Stimulated activated naive CD8-positive, alpha-beta T cell treated with anti-CD3 and anti-CD28 coated beads, Interleukin-15, amount 100 ng/mL, for 72 hours (primary cell): ENCODE measurements at regions not wholly inside any gene's neighbourhood (a gene's known extent, or its start where the extent isn't known, plus 50 kb on each side); places are given as distances from the start of the nearest gene placed in this dataset.

ENCODE experiments used
- ATAC-seq: fragments of 150-1000 bp; cut with Tn5 transposase; 2 replicates; pipeline ENCODE4 v1.10.0; 2021; ENCODE audit warnings: mild to moderate bottlenecking, moderate library complexity
- DNase-seq, 2 donors: peaks; one replicate each; pipeline ENCODE4 v3.0.0; 2021 to 2022
- H3K27ac Mint-ChIP-seq, 2 donors: one replicate each; pipeline ENCODE4 v1.8.0; 2022; ENCODE audit warnings: mild to moderate bottlenecking in 2 of 2, mixed read lengths in 2 of 2, moderate library complexity in 2 of 2
- H3K27me3 Mint-ChIP-seq: one replicate; pipeline ENCODE4 v1.8.0; 2022; ENCODE audit warnings: mixed read lengths
- H3K4me1 Mint-ChIP-seq: one replicate; pipeline ENCODE4 v1.8.0; 2022; ENCODE audit warnings: mild to moderate bottlenecking, mixed read lengths
- H3K4me3 Mint-ChIP-seq, 2 donors: one replicate each; pipeline ENCODE4 v1.8.0; 2022; ENCODE audit warnings: mild to moderate bottlenecking in 2 of 2, mixed read lengths in 2 of 2, moderate library complexity in 1 of 2
- H3K9me3 Mint-ChIP-seq, 2 donors: one replicate each; pipeline ENCODE4 v1.8.0; 2022; ENCODE audit warnings: mixed read lengths in 2 of 2

DNA sequence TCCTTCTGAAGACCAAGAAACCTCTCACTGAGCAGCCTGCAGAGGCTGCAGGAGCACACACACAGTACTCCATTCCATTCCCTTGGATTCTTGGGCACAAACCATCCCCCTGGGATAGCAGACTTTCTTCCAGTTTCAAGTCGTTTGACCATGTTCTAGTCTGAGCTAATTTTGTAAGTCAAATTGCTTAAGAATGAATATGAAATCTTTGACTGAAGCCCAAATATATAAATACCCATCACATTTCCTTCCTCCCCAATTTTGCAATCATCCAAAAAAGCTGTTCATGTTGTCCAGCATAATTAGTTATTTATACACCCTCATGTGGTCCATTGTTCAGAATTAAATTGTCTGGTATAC, 231.2 kb upstream of the TPRG1 start:
- no peak overlapping the region for H3K4me3 Mint-ChIP-seq
- H3K4me1 Mint-ChIP-seq = peaks cover 7% of the 10 kb centered on the region
- no peak for ATAC-seq
- no peak for DNase-seq
- no peak overlapping the region for H3K27ac Mint-ChIP-seq
- peaks cover 0 to 7% of the 10 kb centered on the region in 2 donors for H3K9me3 Mint-ChIP-seq
- H3K27me3 Mint-ChIP-seq = peaks cover 33% of the 10 kb centered on the region

DNA sequence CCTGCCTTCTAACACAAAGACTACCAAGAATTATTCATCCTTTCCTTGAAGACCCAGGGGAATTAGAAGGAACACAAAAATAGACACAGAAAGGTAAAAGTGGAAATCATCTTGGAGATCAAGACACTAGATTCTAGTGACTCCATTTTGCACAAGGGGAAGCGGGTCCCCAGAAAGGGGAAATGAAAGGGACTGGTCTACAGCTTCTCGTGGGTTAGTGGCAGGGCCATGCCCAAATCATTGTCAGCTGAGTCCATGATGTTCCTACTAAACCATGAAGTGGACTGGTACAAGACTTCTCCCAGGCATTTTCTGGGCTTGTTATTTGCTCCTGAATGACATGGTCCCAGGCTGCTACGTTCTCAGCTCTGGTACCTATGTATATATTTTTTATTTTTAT, 230.7 kb upstream of the TPRG1 start:
- DNase-seq = no peak
- Mint-ChIP-seq H3K27ac (no peak overlapping the region), H3K9me3 (peaks cover 0 to 7% of the 10 kb centered on the region in 2 donors), H3K27me3 (peaks cover 33% of the 10 kb centered on the region), H3K4me3 (no peak overlapping the region), H3K4me1 (peaks cover 7% of the 10 kb centered on the region)
- no peak for ATAC-seq

DNA sequence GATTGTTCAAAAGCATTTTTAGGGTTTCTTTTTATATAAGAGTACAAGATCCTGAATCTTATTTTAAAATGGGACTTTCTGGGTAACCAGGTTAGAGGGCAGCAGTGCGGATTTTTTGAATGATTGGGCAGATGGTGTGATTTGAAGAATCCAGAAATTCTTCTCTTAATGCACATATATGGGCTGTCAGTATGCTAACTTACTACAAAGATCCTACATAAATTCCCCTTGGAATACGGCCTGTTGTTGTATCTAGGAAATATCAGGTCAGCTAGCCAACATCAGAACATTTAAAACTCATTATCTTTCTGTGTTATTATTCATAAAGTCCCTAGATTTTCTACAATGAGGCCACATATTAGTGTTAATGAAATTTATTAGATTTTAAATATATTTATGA, 229.6 kb upstream of the TPRG1 start:
- peaks cover 7% of the 10 kb centered on the region for H3K4me1 Mint-ChIP-seq
- ATAC-seq (no peak), DNase-seq (no peak)

DNA sequence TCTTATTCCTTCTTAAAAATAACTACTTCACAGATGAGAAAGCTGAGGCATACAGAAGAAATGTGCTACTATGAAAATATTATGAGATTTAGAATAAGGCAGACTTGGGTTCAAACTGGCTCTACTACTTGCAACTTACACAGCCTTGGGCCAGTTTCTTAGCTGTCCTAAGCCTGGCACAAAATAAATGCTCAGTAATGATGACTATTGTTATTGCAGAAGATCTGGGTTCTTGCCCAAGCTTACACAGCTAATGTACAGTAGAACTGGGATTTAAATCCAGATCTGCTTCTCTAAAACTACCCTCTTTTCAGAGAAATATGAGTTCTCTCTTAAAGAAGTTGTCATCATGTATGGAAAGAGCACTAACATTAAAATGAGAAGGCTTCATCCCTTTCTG, 228.2 kb upstream of the TPRG1 start:
- ATAC-seq (no peak), DNase-seq (no peak)
- H3K4me3 Mint-ChIP-seq = no peak overlapping the region
- H3K9me3 Mint-ChIP-seq = no peaks in the 10 kb centered on the region
- no peak overlapping the region for H3K27ac Mint-ChIP-seq
- H3K27me3 Mint-ChIP-seq = peaks cover 48% of the 10 kb centered on the region
- H3K4me1 Mint-ChIP-seq = peaks cover 10% of the 10 kb centered on the region

More for the DNA sequence above, 229.6 kb upstream of the TPRG1 start:
- peaks cover 0 to 7% of the 10 kb centered on the region in 2 donors for H3K9me3 Mint-ChIP-seq
- H3K27me3 Mint-ChIP-seq = peaks cover 40% of the 10 kb centered on the region
- no peak overlapping the region for H3K4me3 Mint-ChIP-seq
- no peak overlapping the region for H3K27ac Mint-ChIP-seq

DNA sequence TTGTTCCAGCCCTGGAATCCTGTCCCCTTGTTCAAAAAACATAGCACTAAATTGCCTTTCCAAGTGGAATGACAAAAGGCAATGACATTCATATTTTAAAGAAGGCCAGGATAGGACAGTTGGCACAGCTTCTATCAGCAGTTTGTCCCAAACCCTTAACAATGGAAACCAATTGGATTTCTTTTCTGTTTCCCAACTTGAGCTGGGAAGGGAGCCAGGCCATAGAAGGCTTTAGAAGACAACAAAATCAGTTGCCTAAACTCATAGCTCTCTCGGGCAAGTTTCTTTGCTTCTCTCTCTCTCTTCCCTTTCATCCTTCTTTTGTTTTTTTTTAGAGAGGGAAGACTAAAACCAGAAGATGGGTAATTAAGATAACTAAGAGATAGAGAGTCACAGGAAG, 227.7 kb upstream of the TPRG1 start:
- H3K4me1 Mint-ChIP-seq = peaks cover 14% of the 10 kb centered on the region
- no peak for ATAC-seq
- no peak overlapping the region for H3K27ac Mint-ChIP-seq
- DNase-seq = no peak
- H3K9me3 Mint-ChIP-seq = no peaks in the 10 kb centered on the region
- peaks cover 49% of the 10 kb centered on the region for H3K27me3 Mint-ChIP-seq
- H3K4me3 Mint-ChIP-seq = no peak overlapping the region

DNA sequence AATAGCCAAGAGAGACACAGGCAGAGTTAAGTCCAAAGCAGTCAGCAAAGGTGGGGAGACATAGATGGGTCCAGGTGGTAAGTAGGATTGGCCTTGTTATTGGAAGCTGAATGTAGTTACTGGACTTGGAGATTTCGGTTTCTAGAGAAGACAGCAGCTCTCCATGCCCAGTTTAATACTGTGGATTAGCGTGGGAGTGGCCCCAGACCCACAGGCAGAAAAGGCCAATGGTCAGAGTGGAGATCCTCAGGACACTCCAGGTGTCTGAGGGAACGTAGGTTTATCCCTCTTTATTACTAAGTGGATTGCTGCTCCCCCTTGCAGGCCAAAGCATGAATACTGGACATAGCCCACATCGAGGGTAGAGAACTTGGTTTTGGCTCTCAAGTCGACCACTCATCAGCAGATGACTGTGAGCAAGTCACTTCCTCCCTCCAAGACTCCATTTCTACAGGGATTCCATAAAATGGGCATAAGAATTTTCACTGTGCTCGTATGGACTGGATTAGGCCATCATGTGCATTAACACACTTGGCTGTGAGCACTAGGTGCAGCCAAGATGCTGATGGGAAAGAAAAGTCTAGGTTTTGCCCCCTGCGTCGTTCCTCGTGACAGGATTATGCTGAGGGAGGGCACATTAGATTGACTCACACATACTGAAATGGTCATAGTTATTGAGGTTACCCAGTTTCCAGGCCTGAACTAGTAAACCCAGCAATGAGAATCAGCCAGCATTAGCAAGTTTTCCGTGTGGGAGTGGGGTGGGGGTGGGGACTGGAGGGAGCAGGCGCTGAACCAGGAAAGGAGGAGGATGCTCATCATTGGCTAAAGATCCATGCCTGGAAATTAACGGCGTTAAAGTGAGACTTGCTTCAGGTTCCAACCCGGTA, 225.2 kb upstream of the TPRG1 start:
- Mint-ChIP-seq H3K4me1 (peaks cover 34% of the 10 kb centered on the region), H3K9me3 (no peaks in the 10 kb centered on the region), H3K27me3 (peaks cover 48% of the 10 kb centered on the region), H3K27ac (no peak overlapping the region), H3K4me3 (peak overlapping the region in 1 of 2 donors; percentile 63)
- no peak for ATAC-seq
- no peak for DNase-seq

DNA sequence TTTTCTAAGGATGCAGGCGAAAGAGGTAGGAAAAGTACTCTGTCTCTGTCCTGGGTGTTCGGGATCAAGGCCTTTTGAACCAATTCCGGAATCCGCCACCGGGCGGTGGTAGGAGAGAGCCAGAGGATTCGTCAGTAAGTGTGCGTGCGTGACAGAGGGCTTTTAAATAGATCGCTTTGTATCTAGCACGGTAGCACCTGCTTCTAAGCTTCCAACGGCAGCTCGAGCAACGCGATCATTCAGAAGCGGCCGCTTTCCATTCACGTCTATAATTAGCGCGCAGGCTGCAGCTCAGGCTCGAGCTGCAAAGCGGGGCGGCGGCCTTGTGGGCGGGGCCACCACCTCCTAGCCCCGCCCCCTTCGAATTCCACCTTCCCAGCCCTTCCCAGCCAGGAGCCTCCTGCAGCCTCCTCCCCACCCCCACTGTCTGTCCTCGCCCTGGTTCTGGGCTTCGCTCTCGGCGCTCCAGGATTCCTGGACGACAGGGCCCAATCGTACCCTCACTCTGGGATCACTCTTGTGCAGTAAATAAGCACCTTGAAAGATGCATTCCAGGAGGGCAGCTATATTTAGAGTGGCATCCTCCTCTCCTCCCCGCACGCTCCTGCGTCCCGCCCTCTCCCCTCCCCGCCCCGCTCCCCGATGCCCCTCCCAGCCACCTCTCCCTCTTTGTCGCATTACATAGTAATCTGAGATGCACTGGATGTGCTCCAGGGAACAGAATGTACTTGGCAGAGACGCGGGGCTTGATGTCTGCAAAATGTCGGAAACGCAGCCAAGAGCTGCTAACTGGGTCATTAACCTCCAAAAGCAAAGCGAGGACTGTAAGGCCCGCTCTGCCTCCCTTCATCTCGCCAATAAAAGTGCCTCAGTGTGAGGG, 224.1 kb upstream of the TPRG1 start:
- ATAC-seq (no peak), DNase-seq (peak in 1 of 2 donors; percentile 20)
- Mint-ChIP-seq H3K27ac (no peak overlapping the region), H3K4me3 (peak overlapping the region; percentile 50 to 63), H3K9me3 (no peaks in the 10 kb centered on the region), H3K4me1 (peaks cover 37% of the 10 kb centered on the region), H3K27me3 (peaks cover 48% of the 10 kb centered on the region)

DNA sequence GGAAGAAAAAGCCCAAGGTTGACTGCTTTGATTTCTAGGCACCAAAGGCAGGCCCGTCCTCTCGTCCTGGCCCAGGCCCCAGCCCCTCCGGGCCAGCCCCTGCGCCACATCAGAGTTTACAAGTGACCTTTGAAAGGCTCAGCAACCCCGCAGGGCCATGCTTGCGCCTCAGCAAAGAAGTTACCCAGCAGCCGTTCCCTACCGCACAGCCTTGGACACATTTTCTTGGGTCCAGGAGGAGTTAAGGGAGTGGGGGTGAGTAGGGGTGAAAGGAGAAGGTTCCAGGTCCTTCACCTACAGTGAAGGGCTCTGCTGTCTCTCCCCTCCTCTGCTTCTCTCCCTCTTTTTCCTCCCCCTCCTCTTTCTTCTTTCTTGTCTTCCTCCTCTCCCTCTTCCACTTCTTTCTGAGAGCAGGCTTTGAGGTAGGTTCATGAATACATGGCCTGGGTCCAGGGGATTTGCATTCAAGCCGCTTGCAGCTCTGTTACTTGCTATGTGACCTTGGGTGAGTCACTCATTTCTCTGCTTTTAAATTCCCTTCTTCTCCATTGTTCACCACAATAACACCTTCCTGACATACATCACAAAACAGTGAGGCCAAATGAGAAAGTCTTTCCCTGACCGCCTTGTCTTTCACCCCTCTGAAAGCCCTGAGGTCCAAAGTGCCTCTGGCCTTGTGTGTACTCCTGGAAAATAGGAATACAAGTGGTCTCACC, 223.3 kb upstream of the TPRG1 start:
- DNase-seq (peak in 1 of 2 donors; percentile 26), ATAC-seq (peak; percentile 72)
- Mint-ChIP-seq H3K4me3 (peak overlapping the region in 1 of 2 donors; percentile 59), H3K9me3 (no peaks in the 10 kb centered on the region), H3K27ac (peak overlapping the region in 1 of 2 donors; percentile 23), H3K27me3 (peaks cover 43% of the 10 kb centered on the region), H3K4me1 (peaks cover 37% of the 10 kb centered on the region)

DNA sequence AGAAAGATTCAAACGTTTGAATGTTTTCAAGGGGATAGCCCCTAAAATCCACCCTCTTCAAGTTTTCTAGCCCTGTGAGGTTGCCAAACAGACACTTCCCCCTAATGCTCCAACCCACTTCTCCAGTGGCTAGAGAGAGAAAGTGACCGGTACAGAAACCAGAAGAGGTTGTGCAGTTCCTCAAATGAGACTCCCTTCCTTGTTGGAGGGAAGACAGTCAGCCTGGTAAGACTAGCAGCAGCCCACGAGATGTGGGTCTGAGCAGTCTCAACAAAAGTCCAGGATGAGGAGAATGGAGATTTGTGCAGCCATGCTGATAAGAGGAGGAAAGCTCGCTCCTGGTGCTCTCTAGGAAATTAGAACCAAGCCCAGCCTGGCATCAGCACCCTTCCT, 222.8 kb upstream of the TPRG1 start:
- H3K4me3 Mint-ChIP-seq = peak overlapping the region in 1 of 2 donors; percentile 59
- H3K9me3 Mint-ChIP-seq = no peaks in the 10 kb centered on the region
- no peak overlapping the region for H3K27ac Mint-ChIP-seq
- DNase-seq = no peak
- H3K4me1 Mint-ChIP-seq = peaks cover 37% of the 10 kb centered on the region
- peaks cover 42% of the 10 kb centered on the region for H3K27me3 Mint-ChIP-seq
- peak; percentile 43 for ATAC-seq

DNA sequence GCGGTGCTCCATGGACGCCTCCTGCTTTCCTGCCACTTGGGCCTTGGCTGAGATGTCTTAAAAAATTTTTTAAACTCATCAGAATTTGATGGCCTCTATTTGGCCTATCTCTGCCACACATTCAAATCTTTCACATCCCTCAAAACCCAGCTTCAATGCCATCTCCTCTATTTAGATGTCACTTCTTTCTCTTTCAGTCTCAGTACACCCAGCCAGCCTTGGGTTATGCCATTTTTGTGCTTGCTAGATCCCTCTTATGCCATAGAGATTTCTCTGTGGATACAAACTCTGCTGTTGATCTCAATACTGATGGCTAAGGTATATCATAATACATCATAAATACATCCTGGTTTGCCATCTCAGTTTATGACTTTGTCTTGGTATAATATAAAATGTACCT, 222.3 kb upstream of the TPRG1 start:
- no peaks in the 10 kb centered on the region for H3K9me3 Mint-ChIP-seq
- H3K4me1 Mint-ChIP-seq = peaks cover 38% of the 10 kb centered on the region
- no peak overlapping the region for H3K4me3 Mint-ChIP-seq
- no peak for DNase-seq
- peaks cover 38% of the 10 kb centered on the region for H3K27me3 Mint-ChIP-seq
- no peak overlapping the region for H3K27ac Mint-ChIP-seq
- no peak for ATAC-seq

DNA sequence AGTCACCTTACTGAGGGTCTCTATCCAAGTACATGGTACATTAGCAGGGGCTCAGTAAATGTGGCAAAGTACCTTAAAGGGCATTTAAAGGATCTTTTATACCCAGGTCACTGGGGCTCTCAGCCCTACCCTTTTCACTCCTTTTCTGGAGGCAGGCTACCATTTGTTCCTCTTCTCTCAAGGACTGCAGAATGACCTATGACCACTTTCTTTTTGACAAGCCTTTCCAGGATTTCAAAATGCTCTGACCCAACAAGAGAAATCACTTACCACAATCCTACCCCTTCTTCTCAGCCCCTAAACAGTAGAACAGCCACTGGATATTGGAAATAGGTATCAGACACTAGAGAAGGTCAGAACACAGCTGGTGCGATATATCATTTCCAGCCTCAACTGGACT, 221.8 kb upstream of the TPRG1 start:
- Mint-ChIP-seq H3K4me3 (no peak overlapping the region), H3K4me1 (peaks cover 42% of the 10 kb centered on the region), H3K9me3 (no peaks in the 10 kb centered on the region), H3K27me3 (peaks cover 32% of the 10 kb centered on the region), H3K27ac (no peak overlapping the region)
- ATAC-seq (no peak), DNase-seq (no peak)

DNA sequence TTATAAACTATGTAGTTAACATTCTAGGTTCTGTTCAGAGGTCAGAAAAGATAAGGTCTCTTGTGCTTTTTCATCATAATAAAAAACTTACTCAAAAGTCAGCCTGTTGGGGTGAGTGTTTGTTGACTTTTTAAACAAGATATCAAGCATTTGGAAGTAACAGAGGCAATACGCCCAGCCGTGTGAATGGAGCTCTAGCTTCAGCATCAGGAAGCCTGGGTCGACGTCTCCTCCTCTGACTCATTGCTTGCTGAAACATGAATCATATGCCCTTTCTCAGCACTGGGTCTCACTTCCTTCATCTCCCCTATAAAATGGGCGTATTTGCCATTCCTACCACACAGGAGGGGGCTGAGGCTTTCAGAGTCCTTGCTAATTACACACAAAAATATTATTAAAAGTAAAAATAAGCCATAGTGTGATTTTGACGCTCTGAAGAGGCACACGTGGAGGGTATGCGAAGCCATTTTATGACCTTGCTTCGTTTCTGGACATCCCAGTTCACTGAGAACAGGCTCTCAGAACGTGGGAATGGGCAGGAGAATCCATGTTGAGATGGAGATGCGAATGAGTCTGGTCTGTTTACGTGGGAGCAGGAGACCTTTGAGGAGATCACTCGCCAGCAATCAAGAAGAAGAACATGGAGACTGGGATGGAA, 220.8 kb upstream of the TPRG1 start:
- ATAC-seq = peak; percentile 82
- Mint-ChIP-seq H3K27me3 (peaks cover 27% of the 10 kb centered on the region), H3K4me3 (peak overlapping the region in 1 of 2 donors; percentile 44), H3K9me3 (no peaks in the 10 kb centered on the region), H3K27ac (peak overlapping the region; percentile 64 to 87), H3K4me1 (peaks cover 42% of the 10 kb centered on the region)
- DNase-seq = peak in 1 of 2 donors; percentile 59

DNA sequence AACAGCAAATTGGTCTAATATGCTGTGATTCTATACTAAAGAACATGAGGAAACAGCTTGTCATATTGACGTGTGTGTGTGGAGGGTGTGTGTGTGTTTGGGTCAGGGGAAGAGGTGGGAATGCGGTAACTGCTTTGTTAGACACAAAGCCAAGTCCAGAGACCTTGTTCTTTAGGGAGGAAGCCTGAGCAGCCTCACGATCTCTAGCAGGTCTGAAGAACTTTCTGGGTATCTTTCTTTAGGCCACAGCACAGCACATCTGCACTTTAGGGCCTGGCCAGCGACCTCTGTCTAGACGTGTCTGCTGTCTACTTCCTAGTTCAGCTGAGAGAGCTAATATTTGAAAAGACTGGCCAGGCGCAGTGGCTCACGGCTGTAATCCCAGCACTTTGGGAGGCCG, 220.0 kb upstream of the TPRG1 start:
- no peak for DNase-seq
- ATAC-seq = no peak
- Mint-ChIP-seq H3K4me3 (no peak overlapping the region), H3K27me3 (peaks cover 23% of the 10 kb centered on the region), H3K9me3 (no peaks in the 10 kb centered on the region), H3K27ac (peak overlapping the region in 1 of 2 donors; percentile 87), H3K4me1 (peaks cover 45% of the 10 kb centered on the region)

DNA sequence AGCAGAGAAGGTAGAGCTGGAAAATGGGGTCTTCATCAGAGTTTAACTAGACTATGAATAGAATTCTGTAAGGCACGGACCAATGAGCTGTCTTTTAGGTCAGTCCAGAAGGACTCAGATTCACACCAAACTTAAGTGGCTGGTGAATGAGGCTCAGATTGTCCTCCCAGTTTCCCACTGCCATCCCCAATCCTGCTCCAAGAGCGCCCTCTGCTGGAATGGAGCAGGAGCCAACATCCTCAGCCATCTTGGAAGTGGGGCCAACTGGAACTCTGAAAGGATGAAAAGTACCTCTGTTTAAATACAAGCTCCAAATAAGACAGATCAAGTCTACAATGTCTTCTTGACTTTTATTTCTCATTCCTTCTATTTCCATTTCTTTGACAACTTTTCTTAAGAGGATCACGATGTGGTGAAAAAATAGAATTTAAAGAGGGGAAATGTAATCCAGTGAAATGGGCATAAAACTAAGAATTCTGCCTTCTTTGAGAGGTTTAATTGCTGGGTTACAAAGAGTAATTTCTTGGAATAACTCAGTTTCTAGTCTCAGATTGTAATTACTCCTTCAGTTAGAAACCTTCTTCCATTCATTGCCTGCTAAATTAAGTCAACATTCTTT, 217.1 kb upstream of the TPRG1 start:
- ATAC-seq (peak; percentile 63), DNase-seq (peak; percentile 74 to 81)
- peaks cover 52% of the 10 kb centered on the region for H3K4me1 Mint-ChIP-seq
- no peaks in the 10 kb centered on the region for H3K9me3 Mint-ChIP-seq
- H3K27ac Mint-ChIP-seq = no peak overlapping the region
- H3K27me3 Mint-ChIP-seq = peaks cover 2% of the 10 kb centered on the region
- no peak overlapping the region for H3K4me3 Mint-ChIP-seq

DNA sequence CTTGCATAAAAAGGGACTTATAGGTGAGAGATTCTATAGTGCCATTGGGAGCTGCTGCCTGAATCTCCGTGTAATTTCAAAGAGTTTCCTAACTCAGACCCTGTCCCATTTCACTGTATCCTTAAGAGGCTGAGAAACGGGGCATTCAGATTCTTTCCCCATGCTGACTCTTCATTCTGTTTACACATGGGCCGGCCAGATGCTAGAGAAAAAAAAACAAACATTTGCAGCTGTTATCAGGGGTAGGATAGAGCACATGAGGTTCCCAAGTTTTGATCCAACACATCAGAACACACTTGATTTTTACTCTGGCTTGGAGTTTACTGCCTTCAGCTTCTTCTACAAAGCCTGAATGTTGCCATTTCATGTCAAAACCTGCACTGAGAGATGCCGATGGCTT, 215.9 kb upstream of the TPRG1 start:
- H3K9me3 Mint-ChIP-seq = no peaks in the 10 kb centered on the region
- H3K27me3 Mint-ChIP-seq = peaks cover 9% of the 10 kb centered on the region
- no peak overlapping the region for H3K27ac Mint-ChIP-seq
- no peak for DNase-seq
- no peak for ATAC-seq
- no peak overlapping the region for H3K4me3 Mint-ChIP-seq
- peaks cover 40% of the 10 kb centered on the region for H3K4me1 Mint-ChIP-seq
